Calu3 (cell line): ENCODE measurements at regions not wholly inside any gene's neighbourhood (a gene's known extent, or its start where the extent isn't known, plus 50 kb on each side); places are given as distances from the start of the nearest gene placed in this dataset.

ENCODE experiments used
- BruUV-seq: library from RNA; stranded (reverse); fragments of 400-500 nt; replicated peaks from 2 replicates; lab custom pipeline; 2021; lab: Mats Ljungman, UMichigan
- CTCF ChIA-PET: fragments of 300-600 bp; sonication (Branson Sonifier 250); formaldehyde crosslinking; loops from one replicate; lab custom pipeline; 2022; ENCODE audit warnings: antibody characterized with exemption; lab: Charles Lee
- DNase-seq: peaks from one replicate; pipeline ENCODE4 v3.0.0; 2022
- H3K27ac Mint-ChIP-seq: one replicate; pipeline ENCODE4 v1.8.0; 2022; ENCODE audit warnings: mixed read lengths; ENCODE audit not compliant: unreplicated experiment
- H3K27me3 Mint-ChIP-seq: one replicate; pipeline ENCODE4 v1.8.0; 2022; ENCODE audit warnings: mixed read lengths; ENCODE audit not compliant: unreplicated experiment
- H3K36me3 Mint-ChIP-seq: one replicate; pipeline ENCODE4 v1.8.0; 2022; ENCODE audit warnings: mild to moderate bottlenecking, moderate library complexity, mixed read lengths; ENCODE audit not compliant: insufficient read depth, unreplicated experiment
- H3K4me1 Mint-ChIP-seq: one replicate; pipeline ENCODE4 v1.8.0; 2022; ENCODE audit warnings: mild to moderate bottlenecking, low read depth, mixed read lengths; ENCODE audit not compliant: unreplicated experiment
- H3K4me3 Mint-ChIP-seq: one replicate; pipeline ENCODE4 v1.8.0; 2022; ENCODE audit warnings: mild to moderate bottlenecking, low read depth, moderate library complexity, mixed read lengths; ENCODE audit not compliant: unreplicated experiment
- H3K9me3 Mint-ChIP-seq: one replicate; pipeline ENCODE4 v1.8.0; 2022; ENCODE audit warnings: low read depth, mixed read lengths; ENCODE audit not compliant: unreplicated experiment
- CTCF ChIP-seq: fragments of 200-600 bp; IDR thresholded peaks from one replicate; pipeline ENCODE4 v1.8.0; 2022; ENCODE audit warnings: antibody characterized with exemption; ENCODE audit not compliant: unreplicated experiment
- intact Hi-C: fragments of 100-400 bp; cut with micrococcal nuclease; formaldehyde crosslinking; loops from one replicate; pipeline ENCODE4 v1.10.0; 2022; ENCODE audit not compliant: unreplicated experiment

GRCh38 chr2:184472481-184472880 lies 125.8 kb upstream of the ZNF804A start:
- TF ChIP-seq CTCF: no peak
- CTCF ChIA-PET: no interaction called here
- H3K4me1 Mint-ChIP-seq: no peaks in the 10 kb centered on the region
- no peak overlapping the region for H3K4me3 Mint-ChIP-seq
- intact Hi-C loops: no loop called here
- BruUV-seq: no TSS peak
- no peak for DNase-seq
- no peaks in the 10 kb centered on the region for H3K27me3 Mint-ChIP-seq
- H3K9me3 Mint-ChIP-seq: no peaks in the 10 kb centered on the region
- H3K36me3 Mint-ChIP-seq: no peaks in the 10 kb centered on the region
- no peak overlapping the region for H3K27ac Mint-ChIP-seq

- no TSS peak for BruUV-seq
- Mint-ChIP-seq H3K4me1 (peaks cover 18% of the 10 kb centered on the region), H3K36me3 (no peaks in the 10 kb centered on the region), H3K4me3 (no peak overlapping the region), H3K27me3 (no peaks in the 10 kb centered on the region), H3K9me3 (peaks cover 5% of the 10 kb centered on the region), H3K27ac (peak overlapping the region; percentile 65)
- intact Hi-C loops: no loop called here
- no peak for DNase-seq
- no peak for TF ChIP-seq CTCF
- CTCF ChIA-PET: no interaction called here
These were observed 116.5 kb upstream of the ZNF804A start for GRCh38 chr2:184481865-184482264.

GRCh38 chr2:184498936-184499335 lies 99.4 kb upstream of the ZNF804A start:
- Mint-ChIP-seq H3K9me3 (no peaks in the 10 kb centered on the region), H3K27ac (no peak overlapping the region), H3K27me3 (no peaks in the 10 kb centered on the region), H3K4me1 (no peaks in the 10 kb centered on the region), H3K36me3 (no peaks in the 10 kb centered on the region), H3K4me3 (no peak overlapping the region)
- DNase-seq: no peak
- BruUV-seq: no TSS peak
- no peak for TF ChIP-seq CTCF
- CTCF ChIA-PET: no interaction called here
- intact Hi-C loops: no loop called here

GRCh38 chr2:184504252-184504651 lies 94.1 kb upstream of the ZNF804A start:
- no peak for DNase-seq
- TF ChIP-seq CTCF: no peak
- CTCF ChIA-PET: interaction anchor here (0.7 kb wide), 1 partner anchor 542 kb away, joined by 3 read pairs; no protein-coding TSS in a partner anchor
- H3K4me1 Mint-ChIP-seq: no peaks in the 10 kb centered on the region
- H3K27ac Mint-ChIP-seq: no peak overlapping the region
- H3K4me3 Mint-ChIP-seq: no peak overlapping the region
- BruUV-seq: no TSS peak
- H3K9me3 Mint-ChIP-seq: no peaks in the 10 kb centered on the region
- intact Hi-C loops: no loop called here
- no peaks in the 10 kb centered on the region for H3K27me3 Mint-ChIP-seq
- H3K36me3 Mint-ChIP-seq: no peaks in the 10 kb centered on the region
